HEK293 (cell line): ENCODE measurements at regions not wholly inside any gene's neighbourhood (a gene's known extent, or its start where the extent isn't known, plus 50 kb on each side); places are given as distances from the start of the nearest gene placed in this dataset.

Experiments used
- CTCF ChIA-PET: fragments of 350-600 bp; formaldehyde crosslinking; extraction: SDS; loops from one replicate; lab custom pipeline; 2021; ENCODE audit warnings: antibody characterized with exemption; lab: Yijun Ruan, JAX
- POLR2A ChIA-PET: fragments of 300-600 bp; formaldehyde crosslinking; extraction: SDS; loops from one replicate; lab custom pipeline; 2020; ENCODE audit warnings: antibody characterized with exemption, inconsistent platforms; lab: Yijun Ruan, JAX
- H3K27ac ChIP-seq: fragments of 200-500 bp; sonication (Bioruptor generic); 2 replicates; pipeline ENCODE4 v1.5.1; 2014; ENCODE audit warnings: low read depth, low read length, control low read depth, inconsistent platforms; ENCODE audit errors: extremely low read depth
- H3K36me3 ChIP-seq, 2 experiments: fragments of 200-500 bp in 1 of 2; sonication (Bioruptor generic) in 1 of 2; 1 replicate in 1 of 2; 2 replicates in 1 of 2; pipeline ENCODE4 v1.5.1; 2014 to 2017; ENCODE audit warnings: inconsistent platforms in 2 of 2, low read length in 2 of 2; ENCODE audit not compliant: control insufficient read depth in 2 of 2, insufficient read depth in 1 of 2
- H3K4me1 ChIP-seq: fragments of 200-500 bp; sonication (Bioruptor generic); 2 replicates; pipeline ENCODE4 v1.5.1; 2014; ENCODE audit warnings: mild to moderate bottlenecking, low read length, inconsistent platforms; ENCODE audit not compliant: control insufficient read depth, insufficient read depth
- H3K4me3 ChIP-seq: 2 replicates; pipeline ENCODE4 v1.5.1; 2011; ENCODE audit warnings: low read depth, mild to moderate bottlenecking, control low read depth, low read length, moderate library complexity
- H3K9me3 ChIP-seq: fragments of 200-500 bp; sonication (Bioruptor generic); 2 replicates; pipeline ENCODE4 v1.5.1; 2014; ENCODE audit warnings: low read depth, low read length, inconsistent platforms; ENCODE audit not compliant: control insufficient read depth, insufficient read depth
- HOXC10 ChIP-seq: sonication (generic); formaldehyde crosslinking; IDR thresholded peaks from 2 replicates; pipeline ENCODE4 v1.8.1; 2023; ENCODE audit warnings: mild to moderate bottlenecking, missing genetic modification reagents
- MEIS1 ChIP-seq: sonication (generic); formaldehyde crosslinking; IDR thresholded peaks from 2 replicates; pipeline ENCODE4 v1.8.1; 2022; ENCODE audit warnings: missing genetic modification reagents, mild to moderate bottlenecking, borderline replicate concordance
- MYNN ChIP-seq: fragments of 450-650 bp; formaldehyde crosslinking; IDR thresholded peaks from 2 replicates; pipeline ENCODE4 v1.5.1; 2016; ENCODE audit warnings: missing biosample characterization, missing genetic modification characterization, borderline replicate concordance
- OSR2 ChIP-seq: fragments of 450-650 bp; formaldehyde crosslinking; IDR thresholded peaks from 2 replicates; pipeline ENCODE4 v1.5.1; 2016; ENCODE audit warnings: missing biosample characterization, missing genetic modification characterization
- SALL2 ChIP-seq: fragments of 450-650 bp; formaldehyde crosslinking; IDR thresholded peaks from 2 replicates; pipeline ENCODE4 v1.5.0; 2017; ENCODE audit warnings: missing biosample characterization, mild to moderate bottlenecking, missing genetic modification characterization, borderline replicate concordance
- ZEB2 ChIP-seq: fragments of 450-650 bp; formaldehyde crosslinking; IDR thresholded peaks from 2 replicates; pipeline ENCODE4 v1.5.1; 2016; ENCODE audit warnings: missing biosample characterization, missing genetic modification characterization
- ZFP69B ChIP-seq: fragments of 450-650 bp; formaldehyde crosslinking; IDR thresholded peaks from 2 replicates; pipeline ENCODE4 v1.5.1; 2016; ENCODE audit warnings: missing biosample characterization, missing genetic modification characterization
- ZNF239 ChIP-seq: fragments of 450-650 bp; formaldehyde crosslinking; IDR thresholded peaks from 2 replicates; pipeline ENCODE4 v1.5.1; 2016; ENCODE audit warnings: missing biosample characterization, missing genetic modification characterization
- ZNF324 ChIP-seq: fragments of 450-650 bp; formaldehyde crosslinking; IDR thresholded peaks from 2 replicates; pipeline ENCODE4 v1.5.1; 2016; ENCODE audit warnings: missing biosample characterization, missing genetic modification characterization
- ZNF350 ChIP-seq: fragments of 450-650 bp; formaldehyde crosslinking; IDR thresholded peaks from 2 replicates; pipeline ENCODE4 v1.5.0; 2017; ENCODE audit warnings: missing biosample characterization, mild to moderate bottlenecking, missing genetic modification characterization
- ZNF404 ChIP-seq: fragments of 450-650 bp; formaldehyde crosslinking; IDR thresholded peaks from 2 replicates; pipeline ENCODE4 v1.5.1; 2017; ENCODE audit warnings: missing biosample characterization, missing genetic modification characterization
- ZNF433 ChIP-seq: fragments of 450-650 bp; formaldehyde crosslinking; IDR thresholded peaks from 2 replicates; pipeline ENCODE4 v1.5.1; 2016; ENCODE audit warnings: missing biosample characterization, missing genetic modification characterization, low read depth
- ZNF518A ChIP-seq: fragments of 450-650 bp; formaldehyde crosslinking; conservative IDR thresholded peaks from 2 replicates; pipeline ENCODE4 v1.5.1; 2016; ENCODE audit warnings: low read depth, missing biosample characterization, missing genetic modification characterization
- ZNF571 ChIP-seq: fragments of 450-650 bp; formaldehyde crosslinking; IDR thresholded peaks from 2 replicates; pipeline ENCODE4 v1.5.0; 2017; ENCODE audit warnings: missing biosample characterization, missing genetic modification characterization
- ZNF701 ChIP-seq: fragments of 450-650 bp; formaldehyde crosslinking; IDR thresholded peaks from 2 replicates; pipeline ENCODE4 v1.5.1; 2016; ENCODE audit warnings: missing biosample characterization, missing genetic modification characterization
- TF ChIP-seq, protein P1 (sequence below): fragments of 450-650 bp; formaldehyde crosslinking; IDR thresholded peaks from 2 replicates; pipeline ENCODE4 v1.5.1; 2017; ENCODE audit warnings: missing biosample characterization, missing genetic modification characterization
- TF ChIP-seq, protein P2 (sequence below): fragments of 450-650 bp; formaldehyde crosslinking; IDR thresholded peaks from 2 replicates; pipeline ENCODE4 v1.5.1; 2017; ENCODE audit warnings: missing biosample characterization, missing genetic modification characterization
- TF ChIP-seq, protein P3 (sequence below): fragments of 450-650 bp; formaldehyde crosslinking; IDR thresholded peaks from 2 replicates; pipeline ENCODE4 v1.5.1; 2016; ENCODE audit warnings: missing biosample characterization, missing genetic modification characterization, borderline replicate concordance

- no peak overlapping the region for H3K27ac ChIP-seq
- H3K36me3 ChIP-seq = no peaks in the 10 kb centered on the region
- TF ChIP-seq ZNF571 = no peak
- TF ChIP-seq MYNN (tag by site-specific recombination) = no peak
- no peak for TF ChIP-seq MEIS1 (CRISPR knock-in tag)
- TF ChIP-seq ZNF433 (tag by site-specific recombination) = no peak
- no peak for TF ChIP-seq ZNF324 (tag by site-specific recombination)
- TF ChIP-seq ZNF239 (tag by site-specific recombination) = no peak
- TF ChIP-seq, protein P1, sequence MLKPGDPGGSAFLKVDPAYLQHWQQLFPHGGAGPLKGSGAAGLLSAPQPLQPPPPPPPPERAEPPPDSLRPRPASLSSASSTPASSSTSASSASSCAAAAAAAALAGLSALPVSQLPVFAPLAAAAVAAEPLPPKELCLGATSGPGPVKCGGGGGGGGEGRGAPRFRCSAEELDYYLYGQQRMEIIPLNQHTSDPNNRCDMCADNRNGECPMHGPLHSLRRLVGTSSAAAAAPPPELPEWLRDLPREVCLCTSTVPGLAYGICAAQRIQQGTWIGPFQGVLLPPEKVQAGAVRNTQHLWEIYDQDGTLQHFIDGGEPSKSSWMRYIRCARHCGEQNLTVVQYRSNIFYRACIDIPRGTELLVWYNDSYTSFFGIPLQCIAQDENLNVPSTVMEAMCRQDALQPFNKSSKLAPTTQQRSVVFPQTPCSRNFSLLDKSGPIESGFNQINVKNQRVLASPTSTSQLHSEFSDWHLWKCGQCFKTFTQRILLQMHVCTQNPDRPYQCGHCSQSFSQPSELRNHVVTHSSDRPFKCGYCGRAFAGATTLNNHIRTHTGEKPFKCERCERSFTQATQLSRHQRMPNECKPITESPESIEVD (tag by site-specific recombination) = no peak
- TF ChIP-seq ZNF701 (tag by site-specific recombination) = no peak
- TF ChIP-seq ZNF350 (tag by site-specific recombination) = no peak
- TF ChIP-seq, protein P2, sequence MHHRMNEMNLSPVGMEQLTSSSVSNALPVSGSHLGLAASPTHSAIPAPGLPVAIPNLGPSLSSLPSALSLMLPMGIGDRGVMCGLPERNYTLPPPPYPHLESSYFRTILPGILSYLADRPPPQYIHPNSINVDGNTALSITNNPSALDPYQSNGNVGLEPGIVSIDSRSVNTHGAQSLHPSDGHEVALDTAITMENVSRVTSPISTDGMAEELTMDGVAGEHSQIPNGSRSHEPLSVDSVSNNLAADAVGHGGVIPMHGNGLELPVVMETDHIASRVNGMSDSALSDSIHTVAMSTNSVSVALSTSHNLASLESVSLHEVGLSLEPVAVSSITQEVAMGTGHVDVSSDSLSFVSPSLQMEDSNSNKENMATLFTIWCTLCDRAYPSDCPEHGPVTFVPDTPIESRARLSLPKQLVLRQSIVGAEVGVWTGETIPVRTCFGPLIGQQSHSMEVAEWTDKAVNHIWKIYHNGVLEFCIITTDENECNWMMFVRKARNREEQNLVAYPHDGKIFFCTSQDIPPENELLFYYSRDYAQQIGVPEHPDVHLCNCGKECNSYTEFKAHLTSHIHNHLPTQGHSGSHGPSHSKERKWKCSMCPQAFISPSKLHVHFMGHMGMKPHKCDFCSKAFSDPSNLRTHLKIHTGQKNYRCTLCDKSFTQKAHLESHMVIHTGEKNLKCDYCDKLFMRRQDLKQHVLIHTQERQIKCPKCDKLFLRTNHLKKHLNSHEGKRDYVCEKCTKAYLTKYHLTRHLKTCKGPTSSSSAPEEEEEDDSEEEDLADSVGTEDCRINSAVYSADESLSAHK (tag by site-specific recombination) = no peak
- no peak for TF ChIP-seq ZNF404 (tag by site-specific recombination)
- TF ChIP-seq SALL2 (tag by site-specific recombination) = no peak
- no peak for TF ChIP-seq ZEB2 (tag by site-specific recombination)
- TF ChIP-seq, all 188 proteins: peak for 0
- peaks cover 3% of the 10 kb centered on the region for H3K4me1 ChIP-seq
- POLR2A ChIA-PET = no interaction called here
- no peak overlapping the region for H3K4me3 ChIP-seq
- CTCF ChIA-PET = no interaction called here
- H3K9me3 ChIP-seq = no peaks in the 10 kb centered on the region
Measured at GRCh38 chr7:46897381-46897780, 684.5 kb downstream of the TNS3 start.

- TF ChIP-seq HOXC10 (CRISPR knock-in tag) (no peak), OSR2 (tag by site-specific recombination) (no peak), ZNF518A (tag by site-specific recombination) (no peak), ZFP69B (no peak)
- TF ChIP-seq, protein P3, sequence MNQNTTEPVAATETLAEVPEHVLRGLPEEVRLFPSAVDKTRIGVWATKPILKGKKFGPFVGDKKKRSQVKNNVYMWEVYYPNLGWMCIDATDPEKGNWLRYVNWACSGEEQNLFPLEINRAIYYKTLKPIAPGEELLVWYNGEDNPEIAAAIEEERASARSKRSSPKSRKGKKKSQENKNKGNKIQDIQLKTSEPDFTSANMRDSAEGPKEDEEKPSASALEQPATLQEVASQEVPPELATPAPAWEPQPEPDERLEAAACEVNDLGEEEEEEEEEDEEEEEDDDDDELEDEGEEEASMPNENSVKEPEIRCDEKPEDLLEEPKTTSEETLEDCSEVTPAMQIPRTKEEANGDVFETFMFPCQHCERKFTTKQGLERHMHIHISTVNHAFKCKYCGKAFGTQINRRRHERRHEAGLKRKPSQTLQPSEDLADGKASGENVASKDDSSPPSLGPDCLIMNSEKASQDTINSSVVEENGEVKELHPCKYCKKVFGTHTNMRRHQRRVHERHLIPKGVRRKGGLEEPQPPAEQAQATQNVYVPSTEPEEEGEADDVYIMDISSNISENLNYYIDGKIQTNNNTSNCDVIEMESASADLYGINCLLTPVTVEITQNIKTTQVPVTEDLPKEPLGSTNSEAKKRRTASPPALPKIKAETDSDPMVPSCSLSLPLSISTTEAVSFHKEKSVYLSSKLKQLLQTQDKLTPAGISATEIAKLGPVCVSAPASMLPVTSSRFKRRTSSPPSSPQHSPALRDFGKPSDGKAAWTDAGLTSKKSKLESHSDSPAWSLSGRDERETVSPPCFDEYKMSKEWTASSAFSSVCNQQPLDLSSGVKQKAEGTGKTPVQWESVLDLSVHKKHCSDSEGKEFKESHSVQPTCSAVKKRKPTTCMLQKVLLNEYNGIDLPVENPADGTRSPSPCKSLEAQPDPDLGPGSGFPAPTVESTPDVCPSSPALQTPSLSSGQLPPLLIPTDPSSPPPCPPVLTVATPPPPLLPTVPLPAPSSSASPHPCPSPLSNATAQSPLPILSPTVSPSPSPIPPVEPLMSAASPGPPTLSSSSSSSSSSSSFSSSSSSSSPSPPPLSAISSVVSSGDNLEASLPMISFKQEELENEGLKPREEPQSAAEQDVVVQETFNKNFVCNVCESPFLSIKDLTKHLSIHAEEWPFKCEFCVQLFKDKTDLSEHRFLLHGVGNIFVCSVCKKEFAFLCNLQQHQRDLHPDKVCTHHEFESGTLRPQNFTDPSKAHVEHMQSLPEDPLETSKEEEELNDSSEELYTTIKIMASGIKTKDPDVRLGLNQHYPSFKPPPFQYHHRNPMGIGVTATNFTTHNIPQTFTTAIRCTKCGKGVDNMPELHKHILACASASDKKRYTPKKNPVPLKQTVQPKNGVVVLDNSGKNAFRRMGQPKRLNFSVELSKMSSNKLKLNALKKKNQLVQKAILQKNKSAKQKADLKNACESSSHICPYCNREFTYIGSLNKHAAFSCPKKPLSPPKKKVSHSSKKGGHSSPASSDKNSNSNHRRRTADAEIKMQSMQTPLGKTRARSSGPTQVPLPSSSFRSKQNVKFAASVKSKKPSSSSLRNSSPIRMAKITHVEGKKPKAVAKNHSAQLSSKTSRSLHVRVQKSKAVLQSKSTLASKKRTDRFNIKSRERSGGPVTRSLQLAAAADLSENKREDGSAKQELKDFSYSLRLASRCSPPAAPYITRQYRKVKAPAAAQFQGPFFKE (tag by site-specific recombination) = no peak
- Histone ChIP-seq H3K36me3 (no peaks in the 10 kb centered on the region), H3K4me1 (no peaks in the 10 kb centered on the region), H3K4me3 (no peak overlapping the region), H3K9me3 (no peaks in the 10 kb centered on the region; the same call in 1 of the 2 replicates), H3K27ac (no peak overlapping the region)
- POLR2A ChIA-PET = no interaction called here
- CTCF ChIA-PET = interaction anchor here (0.6 kb wide), 1 partner anchor 1627 kb away, joined by 3 read pairs; no protein-coding TSS in a partner anchor
Measured at GRCh38 chr7:46886669-46887374, 695.1 kb downstream of the TNS3 start.
